GM23248 (cell line): ENCODE measurements at regions not wholly inside any gene's neighbourhood (a gene's known extent, or its start where the extent isn't known, plus 50 kb on each side); places are given as distances from the start of the nearest gene placed in this dataset.

Experiments
- DNase-seq: peaks from one replicate; pipeline ENCODE4 v3.0.0-alpha.2; 2015
- H2AFZ ChIP-seq: fragments of 200-600 bp; sonication (generic); 2 replicates; pipeline ENCODE4 v1.6.1; 2016; ENCODE audit warnings: antibody characterized with exemption
- H3F3A ChIP-seq: fragments of 200-600 bp; sonication (generic); 2 replicates; pipeline ENCODE4 v1.6.1; 2016; ENCODE audit warnings: mild to moderate bottlenecking, antibody characterized with exemption, mixed run types; ENCODE audit not compliant: insufficient read depth
- H3K27ac ChIP-seq: fragments of 200-600 bp; sonication (generic); 2 replicates; pipeline ENCODE4 v1.5.1; 2016; ENCODE audit warnings: mild to moderate bottlenecking
- H3K27me3 ChIP-seq: fragments of 200-600 bp; sonication (generic); replicated peaks from 2 replicates; pipeline ENCODE4 v1.6.1; 2016; ENCODE audit warnings: mild to moderate bottlenecking; ENCODE audit not compliant: insufficient read depth
- H3K36me3 ChIP-seq: fragments of 200-600 bp; sonication (generic); 2 replicates; pipeline ENCODE4 v1.6.1; 2016; ENCODE audit warnings: low read depth, mild to moderate bottlenecking
- H3K4me1 ChIP-seq: fragments of 200-600 bp; sonication (generic); 2 replicates; pipeline ENCODE4 v1.6.1; 2016; ENCODE audit warnings: mild to moderate bottlenecking; ENCODE audit not compliant: insufficient read depth
- H3K4me2 ChIP-seq: fragments of 200-600 bp; sonication (generic); one replicate; pipeline ENCODE4 v1.6.1; 2016; ENCODE audit warnings: mild to moderate bottlenecking; ENCODE audit not compliant: unreplicated experiment
- H3K4me3 ChIP-seq: fragments of 200-600 bp; sonication (generic); 2 replicates; pipeline ENCODE4 v1.5.1; 2016; ENCODE audit warnings: mild to moderate bottlenecking
- H3K79me2 ChIP-seq: fragments of 200-600 bp; sonication (generic); 2 replicates; pipeline ENCODE4 v1.6.1; 2016; ENCODE audit warnings: mild to moderate bottlenecking; ENCODE audit not compliant: insufficient read depth
- H3K9ac ChIP-seq: fragments of 200-600 bp; sonication (generic); 2 replicates; pipeline ENCODE4 v1.6.1; 2016; ENCODE audit warnings: mild to moderate bottlenecking
- H3K9me2 ChIP-seq: fragments of 200-600 bp; sonication (generic); 2 replicates; pipeline ENCODE4 v1.6.1; 2016; ENCODE audit warnings: mixed run types, mild to moderate bottlenecking, moderate library complexity; ENCODE audit not compliant: insufficient read depth
- H3K9me3 ChIP-seq: fragments of 200-600 bp; sonication (generic); one replicate; pipeline ENCODE4 v1.6.1; 2017; ENCODE audit warnings: low read depth
- H4K20me1 ChIP-seq: fragments of 200-600 bp; sonication (generic); 2 replicates; pipeline ENCODE4 v1.6.0; 2016; ENCODE audit not compliant: insufficient read depth
- EZH2 ChIP-seq: fragments of 200-600 bp; sonication (generic); IDR thresholded peaks from 2 replicates; pipeline ENCODE4 v1.6.1; 2018; ENCODE audit warnings: antibody characterized with exemption, mild to moderate bottlenecking; ENCODE audit not compliant: insufficient read depth, poor library complexity, severe bottlenecking
- EZH2phosphoT487 ChIP-seq: fragments of 200-600 bp; sonication (generic); IDR thresholded peaks from 2 replicates; pipeline ENCODE4 v1.6.1; 2018; ENCODE audit warnings: antibody characterized with exemption, moderate library complexity, mild to moderate bottlenecking, low read depth; ENCODE audit not compliant: insufficient read depth
- WGBS, 2 experiments: methylation state at CpG; one replicate each; pipeline ENCODE4 v1.1.6; 2015 to 2017; ENCODE audit warnings: low lambda C conversion rate in 2 of 2, low coverage in 1 of 2; ENCODE audit errors: missing lambda C conversion rate in 2 of 2; 5-methylcytosine and 5-hydroxymethylcytosine counted together
- in situ Hi-C: fragments of 300-500 bp; cut with MboI; formaldehyde crosslinking; loops from 2 replicates; pipeline ENCODE4 v1.15.0; 2020

- no peak overlapping the region for H3K4me3 ChIP-seq
- in situ Hi-C loops, result no loop called here
- H3K4me1 ChIP-seq, result no peaks in the 10 kb centered on the region
- DNase-seq, result no peak
- no peaks in the 10 kb centered on the region for H3K9me3 ChIP-seq
- no peak overlapping the region for H2AFZ ChIP-seq
- WGBS, 2 experiments, result 45 to 51% methylated on average over 2 of the region's 2 CpGs
- H3F3A ChIP-seq, result no peaks in the 10 kb centered on the region
- H3K4me2 ChIP-seq, result no peak overlapping the region
- H3K27me3 ChIP-seq, result no peaks in the 10 kb centered on the region
- no peak overlapping the region for H3K27ac ChIP-seq
- no peaks in the 10 kb centered on the region for H4K20me1 ChIP-seq
- H3K9ac ChIP-seq, result no peak overlapping the region
- H3K79me2 ChIP-seq, result no peaks in the 10 kb centered on the region
- no peaks in the 10 kb centered on the region for H3K9me2 ChIP-seq
- H3K36me3 ChIP-seq, result no peaks in the 10 kb centered on the region
- TF ChIP-seq EZH2phosphoT487, result no peak
- no peak for TF ChIP-seq EZH2
Observed at GRCh38 chr15:47622055-47622454, 95.2 kb upstream of the SEMA6D start.

GRCh38 chr15:47624503-47624902 is 92.8 kb upstream of the SEMA6D start:
- H3K27ac ChIP-seq, result no peak overlapping the region
- H3F3A ChIP-seq, result no peaks in the 10 kb centered on the region
- H3K36me3 ChIP-seq, result no peaks in the 10 kb centered on the region
- no peak for TF ChIP-seq EZH2phosphoT487
- TF ChIP-seq EZH2, result no peak
- H3K9me3 ChIP-seq, result no peaks in the 10 kb centered on the region
- H3K27me3 ChIP-seq, result no peaks in the 10 kb centered on the region
- H3K9ac ChIP-seq, result no peak overlapping the region
- no peak for DNase-seq
- in situ Hi-C loops, result no loop called here
- H3K79me2 ChIP-seq, result no peaks in the 10 kb centered on the region
- no peaks in the 10 kb centered on the region for H3K9me2 ChIP-seq
- H3K4me3 ChIP-seq, result no peak overlapping the region
- H3K4me1 ChIP-seq, result no peaks in the 10 kb centered on the region
- no peak overlapping the region for H2AFZ ChIP-seq
- no peaks in the 10 kb centered on the region for H4K20me1 ChIP-seq
- no peak overlapping the region for H3K4me2 ChIP-seq

DNA sequence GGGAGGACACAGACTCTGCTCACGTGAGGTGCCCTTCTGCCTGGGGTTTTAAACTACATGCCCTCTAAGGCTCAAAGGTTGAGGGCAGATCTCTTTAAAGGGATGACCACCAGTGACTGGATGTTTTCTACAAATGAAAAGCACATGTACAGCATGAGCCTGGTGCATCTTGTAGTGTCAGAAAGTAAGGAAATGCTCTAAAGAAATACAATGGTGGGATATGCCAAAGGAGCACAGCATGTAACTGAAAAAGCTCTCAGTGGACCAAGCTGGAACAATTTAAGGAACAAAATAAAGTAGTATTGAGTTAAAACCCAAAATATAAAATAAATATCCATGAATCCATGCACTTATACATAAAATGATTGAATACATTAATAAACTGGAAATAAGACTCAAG is 78.3 kb upstream of the SEMA6D start:
- Histone ChIP-seq H3K9me2 (no peaks in the 10 kb centered on the region), H3K4me2 (no peak overlapping the region), H3K27me3 (no peaks in the 10 kb centered on the region), H3F3A (no peaks in the 10 kb centered on the region), H3K36me3 (no peaks in the 10 kb centered on the region), H3K9ac (no peak overlapping the region), H3K79me2 (no peaks in the 10 kb centered on the region), H3K4me1 (no peaks in the 10 kb centered on the region), H3K27ac (no peak overlapping the region), H2AFZ (no peak overlapping the region), H3K9me3 (no peaks in the 10 kb centered on the region), H4K20me1 (no peaks in the 10 kb centered on the region), H3K4me3 (no peak overlapping the region)
- WGBS, 2 experiments, result 57 to 58% methylated on average over 1 of the region's 1 CpG
- no peak for DNase-seq
- TF ChIP-seq EZH2phosphoT487 (no peak), EZH2 (no peak)
- in situ Hi-C loops, result no loop called here

- in situ Hi-C loops, result no loop called here
- Histone ChIP-seq H3K27me3 (no peaks in the 10 kb centered on the region), H3K27ac (no peak overlapping the region), H3F3A (no peaks in the 10 kb centered on the region), H3K4me3 (no peak overlapping the region), H2AFZ (no peak overlapping the region), H3K9ac (no peak overlapping the region), H4K20me1 (no peaks in the 10 kb centered on the region), H3K36me3 (no peaks in the 10 kb centered on the region), H3K9me3 (no peaks in the 10 kb centered on the region), H3K79me2 (no peaks in the 10 kb centered on the region), H3K4me1 (no peaks in the 10 kb centered on the region), H3K9me2 (no peaks in the 10 kb centered on the region), H3K4me2 (no peak overlapping the region)
- DNase-seq, result no peak
- 85 to 87% methylated on average over 5 of the region's 5 CpGs for WGBS, 2 experiments
- TF ChIP-seq EZH2 (no peak), EZH2phosphoT487 (no peak)
Observed at GRCh38 chr15:47640079-47640478, 77.2 kb upstream of the SEMA6D start.

GRCh38 chr15:47640901-47641300 is 76.4 kb upstream of the SEMA6D start:
- in situ Hi-C loops, result no loop called here
- Histone ChIP-seq H3K27me3 (no peaks in the 10 kb centered on the region), H2AFZ (no peak overlapping the region), H4K20me1 (no peaks in the 10 kb centered on the region), H3K9me2 (no peaks in the 10 kb centered on the region), H3K4me1 (no peaks in the 10 kb centered on the region), H3K79me2 (no peaks in the 10 kb centered on the region), H3K9ac (no peak overlapping the region), H3K4me2 (no peak overlapping the region), H3K27ac (no peak overlapping the region), H3K36me3 (no peaks in the 10 kb centered on the region), H3K9me3 (no peaks in the 10 kb centered on the region), H3F3A (no peaks in the 10 kb centered on the region), H3K4me3 (no peak overlapping the region)
- WGBS, 2 experiments, result 69 to 70% methylated on average over 7 of the region's 7 CpGs
- no peak for DNase-seq
- TF ChIP-seq EZH2phosphoT487 (no peak), EZH2 (no peak)
